Activated CD8-positive, alpha-beta memory T cell treated with anti-CD3 and anti-CD28 coated beads, Interleukin-2, amount 10 ng/mL, durations not matched to agents 7 days and 5 days (primary cell): ENCODE measurements at regions not wholly inside any gene's neighbourhood (a gene's known extent, or its start where the extent isn't known, plus 50 kb on each side); places are given as distances from the start of the nearest gene placed in this dataset.

ENCODE experiments used
- ATAC-seq: fragments of 150-1000 bp; cut with Tn5 transposase; one replicate; pipeline ENCODE4 v1.10.0; 2021; ENCODE audit warnings: moderate library complexity
- CTCF ChIA-PET: fragments of 350-600 bp; sonication (Branson Sonifier 250); formaldehyde crosslinking; loops from one replicate; lab custom pipeline; 2021; ENCODE audit warnings: antibody characterized with exemption; lab: Charles Lee
- DNase-seq: peaks from one replicate; pipeline ENCODE4 v3.0.0-alpha.2; 2020
- H3K27ac Mint-ChIP-seq: one replicate; pipeline ENCODE4 v1.8.0; 2021; ENCODE audit warnings: mild to moderate bottlenecking, mixed read lengths
- H3K27me3 Mint-ChIP-seq: one replicate; pipeline ENCODE4 v1.8.0; 2021; ENCODE audit warnings: mixed read lengths
- H3K36me3 Mint-ChIP-seq: one replicate; pipeline ENCODE4 v1.8.0; 2021; ENCODE audit warnings: mild to moderate bottlenecking, mixed read lengths
- H3K4me1 Mint-ChIP-seq: one replicate; pipeline ENCODE4 v1.8.0; 2021; ENCODE audit warnings: mixed read lengths
- H3K4me3 Mint-ChIP-seq: one replicate; pipeline ENCODE4 v1.8.0; 2021; ENCODE audit warnings: mild to moderate bottlenecking, moderate library complexity, mixed read lengths
- H3K9me3 Mint-ChIP-seq: one replicate; pipeline ENCODE4 v1.8.0; 2022; ENCODE audit warnings: low read depth, mixed read lengths

- Mint-ChIP-seq H3K4me3 (no peak overlapping the region), H3K9me3 (no peaks in the 10 kb centered on the region), H3K36me3 (no peaks in the 10 kb centered on the region), H3K27me3 (no peaks in the 10 kb centered on the region), H3K27ac (no peak overlapping the region), H3K4me1 (no peaks in the 10 kb centered on the region)
- no peak for ATAC-seq
- CTCF ChIA-PET: no interaction called here
- DNase-seq: no peak
Observed at GRCh38 chr11:71070490-71071453, 181.6 kb downstream of the SHANK2 start.

GRCh38 chr11:71068963-71069362 is 183.4 kb downstream of the SHANK2 start:
- Mint-ChIP-seq H3K36me3 (no peaks in the 10 kb centered on the region), H3K27me3 (no peaks in the 10 kb centered on the region), H3K27ac (no peak overlapping the region), H3K4me1 (no peaks in the 10 kb centered on the region), H3K9me3 (no peaks in the 10 kb centered on the region), H3K4me3 (no peak overlapping the region)
- CTCF ChIA-PET: no interaction called here
- DNase-seq (no peak), ATAC-seq (no peak)

GRCh38 chr11:71067753-71068152 is 184.6 kb downstream of the SHANK2 start:
- H3K4me1 Mint-ChIP-seq: no peaks in the 10 kb centered on the region

GRCh38 chr11:71066311-71066710 is 186.1 kb downstream of the SHANK2 start:
- Mint-ChIP-seq H3K9me3 (no peaks in the 10 kb centered on the region), H3K4me1 (no peaks in the 10 kb centered on the region), H3K4me3 (no peak overlapping the region), H3K27me3 (no peaks in the 10 kb centered on the region), H3K27ac (no peak overlapping the region), H3K36me3 (no peaks in the 10 kb centered on the region)
- ATAC-seq (no peak), DNase-seq (no peak)
- CTCF ChIA-PET: no interaction called here

More at GRCh38 chr11:71067753-71068152, 184.6 kb downstream of the SHANK2 start:
- H3K4me3 Mint-ChIP-seq: no peak overlapping the region
- H3K27ac Mint-ChIP-seq: no peak overlapping the region
- DNase-seq: no peak
- CTCF ChIA-PET: no interaction called here
- no peaks in the 10 kb centered on the region for H3K9me3 Mint-ChIP-seq
- ATAC-seq: no peak
- H3K27me3 Mint-ChIP-seq: no peaks in the 10 kb centered on the region
- no peaks in the 10 kb centered on the region for H3K36me3 Mint-ChIP-seq

GRCh38 chr11:71065841-71066240 is 186.5 kb downstream of the SHANK2 start:
- H3K4me1 Mint-ChIP-seq: no peaks in the 10 kb centered on the region
- DNase-seq: no peak
- no peak for ATAC-seq
- H3K4me3 Mint-ChIP-seq: no peak overlapping the region
- no peak overlapping the region for H3K27ac Mint-ChIP-seq
- CTCF ChIA-PET: no interaction called here
- no peaks in the 10 kb centered on the region for H3K36me3 Mint-ChIP-seq
- no peaks in the 10 kb centered on the region for H3K9me3 Mint-ChIP-seq
- no peaks in the 10 kb centered on the region for H3K27me3 Mint-ChIP-seq

- DNase-seq: no peak
- Mint-ChIP-seq H3K4me1 (no peaks in the 10 kb centered on the region), H3K4me3 (no peak overlapping the region), H3K9me3 (no peaks in the 10 kb centered on the region), H3K36me3 (no peaks in the 10 kb centered on the region), H3K27me3 (no peaks in the 10 kb centered on the region), H3K27ac (no peak overlapping the region)
- CTCF ChIA-PET: no interaction called here
- ATAC-seq: no peak
Observed at GRCh38 chr11:71064702-71065515, 187.5 kb downstream of the SHANK2 start.

GRCh38 chr11:71064183-71064582 is 188.2 kb downstream of the SHANK2 start:
- Mint-ChIP-seq H3K9me3 (no peaks in the 10 kb centered on the region), H3K36me3 (no peaks in the 10 kb centered on the region), H3K4me3 (no peak overlapping the region), H3K27me3 (no peaks in the 10 kb centered on the region), H3K4me1 (no peaks in the 10 kb centered on the region), H3K27ac (no peak overlapping the region)
- ATAC-seq (no peak), DNase-seq (no peak)
- CTCF ChIA-PET: no interaction called here

GRCh38 chr11:71063129-71063528 is 189.2 kb downstream of the SHANK2 start:
- H3K9me3 Mint-ChIP-seq: no peaks in the 10 kb centered on the region
- H3K27me3 Mint-ChIP-seq: no peaks in the 10 kb centered on the region

GRCh38 chr11:71062199-71062598 is 190.2 kb downstream of the SHANK2 start:
- H3K27me3 Mint-ChIP-seq: no peaks in the 10 kb centered on the region
- ATAC-seq (no peak), DNase-seq (no peak)
- CTCF ChIA-PET: no interaction called here
- H3K4me1 Mint-ChIP-seq: no peaks in the 10 kb centered on the region
- H3K27ac Mint-ChIP-seq: no peak overlapping the region
- H3K9me3 Mint-ChIP-seq: no peaks in the 10 kb centered on the region
- no peak overlapping the region for H3K4me3 Mint-ChIP-seq
- H3K36me3 Mint-ChIP-seq: no peaks in the 10 kb centered on the region

More at GRCh38 chr11:71063129-71063528, 189.2 kb downstream of the SHANK2 start:
- ATAC-seq (no peak), DNase-seq (no peak)
- CTCF ChIA-PET: no interaction called here
- Mint-ChIP-seq H3K4me3 (no peak overlapping the region), H3K27ac (no peak overlapping the region), H3K36me3 (no peaks in the 10 kb centered on the region), H3K4me1 (no peaks in the 10 kb centered on the region)

- Mint-ChIP-seq H3K4me1 (no peaks in the 10 kb centered on the region), H3K9me3 (no peaks in the 10 kb centered on the region), H3K4me3 (no peak overlapping the region), H3K27ac (no peak overlapping the region), H3K27me3 (no peaks in the 10 kb centered on the region), H3K36me3 (no peaks in the 10 kb centered on the region)
- DNase-seq (no peak), ATAC-seq (no peak)
- CTCF ChIA-PET: no interaction called here
Observed at GRCh38 chr11:71060391-71060791, 192.0 kb downstream of the SHANK2 start.

- Mint-ChIP-seq H3K27ac (no peak overlapping the region), H3K36me3 (no peaks in the 10 kb centered on the region), H3K4me3 (no peak overlapping the region), H3K4me1 (no peaks in the 10 kb centered on the region), H3K9me3 (no peaks in the 10 kb centered on the region), H3K27me3 (no peaks in the 10 kb centered on the region)
- no peak for ATAC-seq
- CTCF ChIA-PET: no interaction called here
- no peak for DNase-seq
Observed at GRCh38 chr11:71059662-71060061, 192.7 kb downstream of the SHANK2 start.

- Mint-ChIP-seq H3K4me1 (no peaks in the 10 kb centered on the region), H3K36me3 (no peaks in the 10 kb centered on the region), H3K27me3 (no peaks in the 10 kb centered on the region), H3K27ac (no peak overlapping the region), H3K9me3 (no peaks in the 10 kb centered on the region), H3K4me3 (no peak overlapping the region)
- ATAC-seq (no peak), DNase-seq (no peak)
- CTCF ChIA-PET: no interaction called here
Observed at GRCh38 chr11:71055925-71056324, 196.5 kb downstream of the SHANK2 start.
